Stimulated activated CD4-positive, alpha-beta T cell treated with anti-CD3 and anti-CD28 coated beads, TNF-alpha, amount 100 ng/mL, for 48 hours (primary cell): ENCODE measurements at regions not wholly inside any gene's neighbourhood (a gene's known extent, or its start where the extent isn't known, plus 50 kb on each side); places are given as distances from the start of the nearest gene placed in this dataset.

Experiments
- DNase-seq, 3 donors: peaks; one replicate each; pipeline ENCODE4 v3.0.0-alpha.2; 2020; ENCODE audit warnings: low read depth in 3 of 3

DNA sequence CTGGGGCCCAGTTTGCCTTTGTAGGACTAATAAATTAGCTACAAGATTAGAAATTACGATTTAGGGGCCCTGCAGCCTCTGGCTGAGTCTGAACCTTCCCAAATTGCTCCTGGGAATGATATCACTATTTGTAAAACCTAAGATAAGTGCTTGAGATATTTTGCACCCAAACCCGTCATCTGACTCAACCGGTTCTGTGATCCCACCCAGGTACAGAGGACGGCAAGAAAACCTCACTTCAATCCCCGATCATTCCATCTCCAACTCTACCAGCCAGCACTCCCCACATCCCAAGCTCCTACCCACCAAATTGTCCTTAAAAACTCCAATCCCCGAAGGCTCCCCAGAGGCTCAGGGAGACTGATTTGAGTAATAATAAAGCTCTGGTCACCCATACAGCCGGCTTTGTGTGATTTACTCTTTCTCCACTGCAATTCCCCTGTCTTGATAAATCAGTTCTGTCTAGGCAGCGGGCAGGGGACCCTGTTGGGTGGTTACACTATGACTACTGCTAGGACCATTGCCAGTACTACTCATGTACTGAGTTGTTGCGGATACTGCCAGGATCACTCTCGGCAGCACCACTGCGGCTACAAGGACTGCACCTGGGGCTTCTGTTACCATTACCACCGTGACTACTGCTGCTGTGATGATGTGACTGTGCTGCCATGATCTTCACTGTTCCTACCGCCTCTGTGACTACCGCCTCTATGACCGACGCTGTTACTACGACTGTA, 73.1 kb downstream of the IRF8 start:
- DNase-seq, result no peak

DNA sequence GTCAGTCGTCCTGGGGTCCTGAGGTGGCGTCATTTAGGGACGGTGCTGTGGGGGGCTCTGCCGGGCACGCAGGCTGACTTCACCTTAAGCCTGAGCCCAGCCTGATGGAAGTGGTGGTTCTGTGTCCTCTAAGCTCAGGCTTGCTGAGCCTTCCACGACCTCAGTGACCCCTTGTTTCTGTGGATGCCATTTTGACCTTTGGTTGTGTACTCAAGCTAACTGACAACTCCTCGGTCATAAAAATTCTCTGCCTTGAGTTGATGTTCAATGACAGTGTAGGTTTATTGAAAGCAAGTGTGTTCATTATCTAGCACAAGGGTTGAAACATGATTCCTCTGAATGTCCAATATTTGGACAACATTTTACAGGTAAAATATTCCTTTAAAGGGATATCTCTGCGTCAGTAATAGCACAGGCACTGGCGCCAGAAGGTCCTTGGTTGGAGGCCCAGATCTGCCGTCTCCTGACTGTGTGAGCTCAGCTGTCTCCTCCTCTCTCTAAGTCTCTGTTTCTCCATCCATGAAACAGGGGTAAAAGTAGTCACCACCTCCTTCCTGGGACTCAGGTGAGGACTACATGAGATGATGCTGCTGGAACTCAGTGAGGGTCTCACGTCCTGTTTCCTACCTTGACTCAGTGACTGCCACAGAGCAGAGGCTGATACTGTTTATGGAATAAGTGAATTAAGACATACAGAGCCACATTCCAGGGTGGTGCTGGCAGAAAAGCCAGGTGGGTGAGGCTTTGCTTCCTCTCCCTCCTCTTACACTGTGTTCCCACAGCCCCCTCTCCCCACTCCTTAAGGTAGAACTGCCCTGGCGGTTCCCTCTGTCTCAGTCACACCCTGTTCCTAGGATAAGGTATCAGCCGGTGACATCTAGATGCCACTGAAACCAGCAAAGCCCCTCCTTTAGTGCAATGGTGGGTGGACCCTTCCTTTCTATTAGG, 75.7 kb downstream of the IRF8 start:
- DNase-seq, result no peak

DNA sequence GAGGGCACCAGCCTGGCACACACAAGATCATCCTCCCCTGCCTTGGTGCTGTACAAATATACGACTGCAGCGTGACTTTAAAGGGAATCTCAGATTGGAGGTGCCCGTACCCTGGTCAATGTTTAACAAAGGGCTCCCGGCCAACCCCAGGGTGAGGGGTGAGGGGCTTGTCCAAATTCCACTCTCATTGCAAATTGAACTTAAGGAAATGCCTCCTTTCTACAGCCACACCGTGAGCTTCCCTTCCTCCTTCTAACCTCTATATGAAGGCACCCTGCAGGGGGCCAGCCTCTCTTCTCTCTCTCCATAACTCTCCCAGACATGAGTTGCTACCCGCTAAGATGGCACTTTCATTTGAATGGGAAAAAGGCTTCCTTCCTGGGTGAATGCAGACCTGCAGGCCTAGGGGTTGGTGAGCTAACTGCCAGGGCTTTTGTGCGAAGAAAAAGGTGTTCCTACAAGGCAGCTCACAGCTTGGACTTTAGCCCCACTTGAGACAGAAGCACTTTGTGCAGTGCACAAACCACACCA, 76.6 kb downstream of the IRF8 start:
- no peak for DNase-seq

DNA sequence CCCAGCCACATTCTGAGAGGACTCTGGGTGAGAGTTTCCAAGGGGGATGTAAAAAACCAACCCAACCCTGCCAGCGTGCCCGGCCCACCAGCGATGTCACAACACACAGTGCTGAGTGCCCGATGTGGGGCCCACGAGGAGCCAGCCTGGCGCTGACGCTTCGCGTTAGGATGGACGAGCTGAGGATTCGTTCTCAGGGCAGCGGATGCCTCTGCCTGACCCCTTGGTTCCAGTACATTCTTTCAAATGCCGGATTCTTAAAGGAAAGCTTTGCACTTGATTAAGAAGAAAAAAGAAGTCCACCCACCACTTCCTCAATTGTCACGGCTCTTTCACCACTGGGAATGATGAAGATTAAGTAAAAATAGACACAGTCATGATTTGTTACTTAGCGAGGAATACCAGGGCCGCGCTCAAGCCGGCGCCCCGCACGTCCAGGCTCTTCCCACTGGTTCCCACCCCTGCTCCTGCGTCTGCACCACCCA, 79.4 kb downstream of the IRF8 start:
- no peak for DNase-seq

DNA sequence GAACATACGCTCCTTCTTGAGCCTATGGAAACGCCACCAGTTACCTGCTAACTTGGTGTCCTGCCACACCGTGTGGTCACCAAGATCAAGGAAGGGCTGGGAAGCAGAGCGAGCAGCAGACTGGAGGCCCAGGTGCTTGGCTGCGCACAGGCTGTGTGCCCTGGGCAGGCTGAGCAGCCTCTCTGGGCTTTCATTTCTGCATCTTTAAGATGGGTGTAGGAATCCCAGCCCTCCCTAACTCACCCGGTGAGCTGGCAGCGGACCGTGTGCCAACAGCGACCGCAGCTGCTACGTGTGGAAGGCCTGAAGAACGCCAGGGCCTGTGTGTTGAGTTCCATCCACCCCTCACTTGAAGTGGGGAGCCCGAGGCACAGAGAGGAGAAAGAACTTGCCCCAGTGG, 80.0 kb downstream of the IRF8 start:
- no peak for DNase-seq

DNA sequence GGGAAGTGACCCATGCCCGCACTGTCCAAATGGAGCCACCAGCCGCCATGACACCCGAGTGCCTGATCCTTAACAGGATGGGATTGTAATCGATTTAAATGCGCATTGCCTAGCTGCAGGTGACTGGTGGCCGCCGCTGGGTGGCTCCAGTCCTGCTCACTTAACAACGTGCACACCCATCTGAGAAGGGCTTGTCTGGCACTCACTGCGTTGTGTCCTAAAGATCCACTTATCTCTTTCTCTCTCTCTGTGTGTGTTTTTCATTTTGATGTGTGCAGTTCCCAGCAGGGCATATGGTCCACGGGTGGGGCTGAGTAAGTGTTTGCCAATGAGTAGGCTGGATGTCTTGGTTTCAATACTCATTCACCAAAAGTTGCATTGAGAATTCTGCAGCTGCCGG, 80.6 kb downstream of the IRF8 start:
- no peak for DNase-seq

DNA sequence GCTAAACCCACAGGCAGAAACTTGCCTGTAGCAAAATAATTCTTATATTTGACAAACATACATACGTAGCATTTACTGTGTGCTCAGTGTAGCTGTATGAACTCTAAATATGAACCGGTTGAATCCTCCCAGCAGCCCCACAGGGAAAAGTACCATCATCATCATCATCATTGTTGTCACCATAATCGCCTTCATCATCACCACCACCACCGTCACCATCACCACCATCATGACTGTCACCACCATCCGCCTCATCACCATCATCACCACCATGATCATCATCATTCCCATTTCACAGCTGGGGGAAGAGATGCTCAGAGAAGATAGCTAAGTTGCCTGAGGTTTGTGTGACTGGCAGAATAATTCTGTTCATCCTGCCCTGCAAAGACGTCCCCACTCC, 81.7 kb downstream of the IRF8 start:
- no peak for DNase-seq

DNA sequence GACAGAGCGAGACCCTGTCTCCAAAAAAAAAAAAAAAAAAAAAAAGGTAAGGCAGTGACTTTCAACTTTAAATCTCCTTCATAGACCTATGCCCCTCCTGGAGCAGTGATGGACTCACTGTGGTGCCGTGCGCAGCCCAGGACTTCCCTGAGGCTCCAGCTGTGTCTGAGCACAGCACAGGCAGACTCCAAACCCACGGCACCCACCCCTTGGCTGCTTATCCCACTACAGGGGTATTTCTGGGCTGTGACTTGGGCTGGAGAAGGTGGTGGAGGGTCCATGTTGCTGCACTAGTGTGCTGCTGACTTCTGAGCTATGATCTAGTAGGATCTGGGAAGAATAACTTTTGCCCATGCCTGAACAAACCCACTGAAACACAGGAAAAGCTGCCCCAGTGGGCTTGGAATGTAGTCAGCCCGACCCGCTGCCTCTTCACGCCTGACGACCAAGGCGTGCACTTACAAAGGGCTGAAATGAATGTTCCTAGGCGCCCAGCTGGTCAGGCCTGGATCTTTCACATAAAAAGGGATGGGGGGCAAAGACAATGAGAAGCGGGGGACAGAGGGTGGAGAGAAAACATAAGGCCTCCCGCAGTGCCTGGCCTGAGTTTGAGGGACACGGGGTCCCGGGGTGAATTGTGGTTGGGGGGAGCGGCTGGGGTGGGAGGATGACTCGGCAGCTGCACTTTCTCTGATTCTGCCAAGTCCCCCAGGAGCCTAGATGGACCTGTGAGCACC, 83.0 kb downstream of the IRF8 start:
- DNase-seq, result no peak

DNA sequence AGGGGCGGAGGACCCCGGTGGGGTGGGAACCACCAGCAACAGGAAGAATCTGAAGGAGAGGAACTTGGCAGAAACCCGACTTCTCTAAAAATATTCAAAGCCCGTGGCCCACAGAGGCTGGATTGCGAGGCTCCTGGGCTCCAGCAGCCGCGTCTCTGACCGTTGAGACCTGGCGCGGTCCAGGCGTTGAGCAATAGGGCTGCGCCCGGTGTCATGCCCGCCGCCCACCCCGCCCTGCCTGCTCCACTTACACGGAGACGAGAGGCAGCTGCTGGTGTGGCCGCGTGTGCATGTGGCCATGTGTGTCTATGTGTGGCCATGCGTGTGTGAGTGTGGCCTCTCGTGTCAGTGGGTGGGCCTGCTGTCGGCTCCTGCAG, 83.6 kb downstream of the IRF8 start:
- DNase-seq, result no peak

DNA sequence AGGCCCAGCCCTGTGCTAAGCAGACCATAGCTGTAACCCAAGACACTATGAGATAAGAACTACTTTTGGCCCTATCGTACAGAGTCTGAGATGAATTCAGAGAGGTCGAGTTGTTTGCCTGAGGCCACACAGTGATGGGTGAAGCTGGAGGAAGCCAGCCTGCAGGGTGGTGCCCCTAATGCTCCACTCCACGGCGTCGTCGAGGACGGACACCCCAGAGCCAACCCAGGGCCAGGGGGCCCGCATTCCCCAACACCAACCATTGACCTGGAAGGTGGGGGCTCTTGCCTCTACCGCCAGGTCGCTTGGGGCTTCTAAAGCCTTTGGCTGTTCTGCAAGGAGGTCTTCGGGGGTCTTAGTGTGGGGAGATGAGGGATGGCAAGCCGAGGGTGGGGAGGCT, 84.1 kb downstream of the IRF8 start:
- DNase-seq, result no peak

DNA sequence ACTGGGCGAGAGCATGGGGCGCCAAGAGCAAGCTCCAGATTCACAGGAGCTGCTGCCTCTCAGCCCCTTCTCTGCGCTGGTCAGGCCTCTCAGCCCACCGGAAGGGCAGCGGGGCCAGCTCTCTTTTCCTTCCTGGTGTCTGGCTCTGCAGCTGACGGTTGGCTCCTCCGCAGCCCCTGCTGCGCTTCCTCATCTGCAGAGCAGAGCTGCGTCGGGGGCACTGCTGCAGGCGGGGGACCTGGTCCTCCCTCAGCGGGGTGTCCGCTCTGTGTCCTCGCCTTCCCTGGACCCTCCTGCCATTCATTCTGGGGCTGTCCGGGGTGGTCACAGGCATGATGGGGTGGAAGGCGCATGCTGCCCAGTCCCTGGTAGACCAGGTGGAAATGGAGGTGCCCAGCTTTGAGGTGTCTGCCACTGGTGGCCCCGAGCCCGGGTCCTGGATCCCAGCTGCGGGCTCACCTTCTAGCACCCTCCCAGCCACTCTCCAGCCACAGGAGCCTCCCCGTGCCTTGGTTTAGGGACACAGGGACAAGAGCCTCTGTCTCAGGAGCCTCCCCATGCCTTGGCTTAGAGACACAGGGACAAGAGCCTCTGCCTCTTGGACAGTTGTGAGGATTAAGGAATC, 84.8 kb downstream of the IRF8 start:
- DNase-seq, result no peak

DNA sequence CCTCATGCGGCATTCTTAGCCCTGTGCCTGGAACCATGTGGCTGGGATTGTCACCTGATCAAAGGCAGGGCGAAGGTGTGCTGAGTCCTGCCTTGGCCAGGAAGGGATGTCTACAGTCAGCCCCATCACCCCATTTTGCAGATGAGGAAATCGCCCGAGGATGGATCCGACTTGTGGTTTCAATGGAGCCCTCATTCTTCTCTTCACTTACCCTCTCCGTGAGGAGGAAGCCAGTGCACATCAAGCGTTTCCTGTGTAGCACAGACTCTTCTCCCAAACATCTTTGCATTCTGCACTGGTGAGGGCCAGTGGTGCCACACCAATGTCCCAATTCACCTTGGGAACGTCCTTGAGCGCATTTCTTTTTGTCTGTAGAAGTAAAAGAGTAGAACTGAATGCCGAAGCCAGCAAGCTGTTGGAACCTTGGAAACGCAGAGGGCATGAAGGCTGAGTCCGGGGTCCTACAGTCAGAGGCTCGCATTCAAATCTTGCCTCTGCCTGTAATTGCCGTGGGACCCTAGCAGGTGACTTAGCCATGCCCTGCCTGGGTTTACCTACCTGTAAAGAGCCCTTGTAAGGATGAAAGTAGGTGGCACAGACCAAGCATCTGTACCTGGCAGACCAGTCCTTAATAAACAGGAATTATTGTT, 85.4 kb downstream of the IRF8 start:
- DNase-seq, result no peak

DNA sequence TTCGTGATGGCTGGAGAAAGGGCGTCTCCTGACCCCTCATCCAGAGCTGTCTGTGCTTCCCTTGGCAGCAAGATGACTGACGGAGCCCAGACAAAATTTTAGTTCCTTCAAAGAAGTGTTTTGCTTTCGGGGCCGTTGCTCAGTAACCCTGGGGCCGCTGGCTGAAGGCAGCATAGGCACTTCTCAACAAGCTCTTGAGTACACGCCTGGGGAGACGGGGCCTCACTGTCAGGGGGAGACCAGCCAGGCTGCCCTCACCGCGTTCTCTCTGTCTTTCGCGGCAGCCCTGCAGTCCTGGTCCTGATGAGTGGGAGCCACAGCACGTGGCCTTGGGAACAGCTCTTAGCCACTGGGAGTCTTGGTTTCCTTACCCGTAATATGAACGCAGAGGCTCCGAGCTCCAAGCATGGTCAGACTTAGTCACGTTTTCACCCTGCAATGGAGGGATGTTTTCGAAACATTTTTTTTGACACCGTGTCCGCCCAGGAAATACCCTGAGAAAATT, 86.0 kb downstream of the IRF8 start:
- no peak for DNase-seq

DNA sequence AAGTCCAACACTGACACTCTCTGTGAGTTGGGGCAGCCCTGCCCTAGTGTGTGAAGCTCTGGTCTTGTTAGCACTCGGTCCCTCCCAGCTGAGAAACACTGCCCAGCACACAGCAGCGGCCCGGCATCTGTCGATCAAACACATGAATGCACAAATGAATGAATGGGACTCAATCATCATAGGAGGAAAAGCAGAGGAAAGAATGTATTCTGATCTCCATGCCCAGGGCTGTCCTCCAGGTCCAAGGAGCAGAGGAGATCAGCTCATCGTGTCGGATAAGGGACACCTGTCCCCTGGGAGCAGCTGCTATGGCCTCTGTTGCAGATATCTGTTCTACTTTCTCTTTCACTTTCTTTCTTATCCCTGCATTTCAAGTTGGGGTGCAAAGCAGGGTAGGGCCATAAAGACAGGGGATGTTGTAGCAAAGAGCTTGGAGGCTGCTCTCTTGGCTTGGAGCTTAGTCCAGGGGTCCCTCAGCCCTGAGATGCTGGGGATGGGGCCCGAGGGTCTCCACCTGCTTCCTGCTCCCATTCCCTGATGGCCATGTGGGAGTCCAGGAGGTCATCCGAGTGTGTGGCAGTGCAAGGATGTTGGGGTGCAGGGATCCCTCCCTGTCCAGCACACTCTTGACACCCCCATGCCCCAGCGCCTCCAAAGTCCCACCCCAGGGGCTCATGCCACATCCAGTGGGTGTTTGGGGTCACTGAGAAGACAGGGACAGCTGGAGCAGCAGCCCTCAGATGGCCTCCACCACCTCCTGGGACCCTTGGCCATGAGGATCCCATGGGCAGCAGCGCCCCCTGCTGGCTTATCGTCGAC, 88.2 kb downstream of the IRF8 start:
- no peak for DNase-seq

DNA sequence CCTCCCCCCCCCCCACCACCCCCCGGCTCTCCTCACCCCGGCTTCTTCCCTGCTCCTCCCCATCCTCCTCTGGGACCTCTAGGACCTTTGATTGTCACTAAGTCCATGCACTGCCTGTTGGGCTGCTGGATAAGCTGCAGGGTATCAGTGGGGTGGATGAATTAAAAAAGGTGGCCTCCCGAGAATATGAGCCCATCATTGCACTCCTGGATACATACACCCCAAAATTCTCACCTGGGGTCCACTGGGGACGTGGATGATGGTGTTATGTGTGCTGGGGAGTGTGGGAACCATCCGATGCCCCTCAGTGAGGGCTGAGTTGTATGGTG, 88.8 kb downstream of the IRF8 start:
- DNase-seq, result no peak

DNA sequence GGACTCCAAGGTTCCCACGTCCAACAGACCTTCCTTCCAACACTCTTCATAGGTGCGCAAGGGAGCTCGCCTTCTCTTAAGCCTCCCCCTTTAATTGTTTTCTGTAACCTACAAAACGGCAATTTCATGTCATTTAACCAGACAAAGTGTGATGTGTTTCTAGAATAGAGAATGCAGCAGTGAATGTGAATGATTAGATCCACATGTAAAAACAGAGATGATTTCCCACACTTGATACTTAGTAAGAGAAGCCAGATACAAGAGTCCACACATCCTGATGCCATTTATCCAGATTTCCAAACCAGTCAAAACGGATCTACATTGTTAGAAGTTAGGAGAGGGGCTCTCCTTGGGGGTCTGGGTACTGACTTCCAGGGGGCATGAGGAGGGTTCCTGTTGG, 89.3 kb downstream of the IRF8 start:
- no peak for DNase-seq

DNA sequence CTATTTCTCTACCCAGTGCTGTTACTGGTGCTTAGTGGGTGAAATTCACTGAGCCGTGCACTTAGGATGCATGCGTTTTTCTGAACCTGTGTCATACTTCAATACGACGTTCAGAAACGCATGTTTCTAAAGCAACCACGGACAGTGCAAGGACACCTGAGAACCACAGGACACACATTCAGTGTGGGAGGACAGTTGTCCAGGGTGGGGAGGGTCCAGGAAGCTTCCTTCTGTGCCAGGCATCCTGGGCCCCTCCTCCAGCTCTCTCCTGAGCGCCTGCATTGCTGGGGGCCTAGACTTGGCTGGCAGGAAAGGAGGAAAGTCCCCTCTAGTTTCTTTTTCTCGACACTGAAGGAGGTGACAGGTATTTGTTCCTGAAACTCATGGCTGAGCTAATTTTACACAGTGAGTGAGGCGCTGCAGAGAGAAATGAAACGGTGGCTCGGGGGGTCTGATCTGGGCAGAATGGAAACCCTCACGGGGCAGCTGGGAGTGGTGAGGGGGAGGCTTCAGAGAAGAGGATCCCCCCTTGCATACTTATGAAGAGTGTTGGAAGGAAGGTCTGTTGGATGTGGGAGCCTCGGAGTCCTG, 89.9 kb downstream of the IRF8 start:
- no peak for DNase-seq

DNA sequence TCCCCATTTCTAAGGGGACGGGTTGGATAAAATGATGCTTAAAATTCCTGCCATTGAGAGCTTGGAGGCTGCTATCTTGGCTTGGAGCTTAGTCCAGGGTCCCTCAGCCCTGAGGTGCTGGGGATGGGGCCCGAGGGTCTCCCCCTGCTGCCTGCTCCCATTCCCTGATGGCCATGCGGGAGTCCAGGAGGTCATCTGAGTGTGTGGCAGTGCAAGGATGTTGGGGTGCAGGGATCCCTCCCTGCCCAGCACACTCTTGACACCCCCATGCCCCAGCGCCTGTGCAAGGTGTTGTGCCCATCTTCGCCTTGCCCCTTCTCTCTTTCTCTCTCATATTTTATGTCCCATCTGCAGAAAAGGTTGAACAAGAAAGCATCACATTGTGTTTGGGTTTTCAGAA, 90.4 kb downstream of the IRF8 start:
- no peak for DNase-seq

DNA sequence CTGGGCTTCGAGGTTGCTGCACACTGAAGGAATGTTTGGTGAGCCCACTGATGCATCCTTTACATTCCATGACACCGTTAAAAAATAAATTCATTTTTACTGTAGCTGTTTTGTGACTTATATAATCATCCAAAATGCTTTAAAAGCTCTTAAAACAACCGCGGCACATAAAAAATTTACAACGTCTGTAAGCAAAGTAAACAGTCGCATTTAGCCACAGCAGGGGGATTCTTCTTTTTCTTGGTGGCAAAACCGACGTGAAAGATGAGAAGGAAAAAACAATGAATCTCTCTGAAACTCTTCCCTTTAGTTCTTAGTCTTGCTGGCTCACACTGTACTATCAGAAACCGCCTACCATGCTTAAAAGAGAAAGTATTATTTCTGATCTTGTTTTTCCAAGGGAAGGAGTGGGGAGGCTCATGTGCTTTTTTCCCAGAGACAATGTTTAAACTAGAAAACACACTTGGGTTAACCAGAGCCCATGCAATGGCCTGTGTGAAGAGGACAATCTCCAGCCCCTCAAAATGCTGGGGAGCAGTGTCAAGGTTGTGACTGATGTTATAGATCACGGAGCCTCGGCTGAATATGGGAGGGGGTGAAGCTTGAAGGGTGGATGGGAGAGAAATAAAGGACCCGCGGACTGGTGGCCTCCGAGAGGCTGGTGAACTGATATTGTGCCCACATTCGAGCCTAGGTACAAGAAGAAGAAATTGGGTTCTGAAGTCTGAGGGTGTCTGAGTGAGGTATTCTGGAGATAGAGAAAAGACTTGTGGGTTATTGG, 91.1 kb downstream of the IRF8 start:
- no peak for DNase-seq
